C4-2B (cell line): ENCODE measurements at regions not wholly inside any gene's neighbourhood (a gene's known extent, or its start where the extent isn't known, plus 50 kb on each side); places are given as distances from the start of the nearest gene placed in this dataset.

ENCODE experiments used
- ZFX ChIP-seq: fragments of 450-650 bp; IDR thresholded peaks from 2 replicates; pipeline ENCODE4 v1.6.1; 2017
- TF ChIP-seq, protein P1 (sequence below): fragments of 450-650 bp; conservative IDR thresholded peaks from 2 replicates; pipeline ENCODE4 v1.5.1; 2017; ENCODE audit warnings: mild to moderate bottlenecking

DNA sequence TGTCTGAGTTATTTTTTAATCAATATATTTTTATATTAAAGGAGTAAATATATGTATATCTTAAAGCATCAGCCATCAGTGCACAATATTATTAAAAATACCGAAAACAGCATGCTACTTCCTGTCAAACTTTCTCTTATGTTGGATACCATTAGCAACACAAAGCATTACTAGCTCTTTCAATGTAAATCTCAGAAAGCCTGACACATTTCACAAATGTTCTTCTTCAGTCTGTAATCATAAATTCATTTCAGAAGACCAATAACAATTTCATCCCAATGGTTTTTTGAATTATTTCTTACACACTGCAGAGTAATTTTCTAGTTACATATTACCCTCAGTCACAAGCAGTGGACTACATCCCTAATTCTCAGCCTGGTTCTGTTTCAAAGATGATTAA lies 226.9 kb downstream of the LRRK2 start:
- TF ChIP-seq, protein P1, sequence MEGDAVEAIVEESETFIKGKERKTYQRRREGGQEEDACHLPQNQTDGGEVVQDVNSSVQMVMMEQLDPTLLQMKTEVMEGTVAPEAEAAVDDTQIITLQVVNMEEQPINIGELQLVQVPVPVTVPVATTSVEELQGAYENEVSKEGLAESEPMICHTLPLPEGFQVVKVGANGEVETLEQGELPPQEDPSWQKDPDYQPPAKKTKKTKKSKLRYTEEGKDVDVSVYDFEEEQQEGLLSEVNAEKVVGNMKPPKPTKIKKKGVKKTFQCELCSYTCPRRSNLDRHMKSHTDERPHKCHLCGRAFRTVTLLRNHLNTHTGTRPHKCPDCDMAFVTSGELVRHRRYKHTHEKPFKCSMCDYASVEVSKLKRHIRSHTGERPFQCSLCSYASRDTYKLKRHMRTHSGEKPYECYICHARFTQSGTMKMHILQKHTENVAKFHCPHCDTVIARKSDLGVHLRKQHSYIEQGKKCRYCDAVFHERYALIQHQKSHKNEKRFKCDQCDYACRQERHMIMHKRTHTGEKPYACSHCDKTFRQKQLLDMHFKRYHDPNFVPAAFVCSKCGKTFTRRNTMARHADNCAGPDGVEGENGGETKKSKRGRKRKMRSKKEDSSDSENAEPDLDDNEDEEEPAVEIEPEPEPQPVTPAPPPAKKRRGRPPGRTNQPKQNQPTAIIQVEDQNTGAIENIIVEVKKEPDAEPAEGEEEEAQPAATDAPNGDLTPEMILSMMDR = no peak
- no peak for TF ChIP-seq ZFX
